ENCODE measurements at regions not wholly inside any gene's neighbourhood (a gene's known extent, or its start where the extent isn't known, plus 50 kb on each side); places are given as distances from the start of the nearest gene placed in this dataset.

- TF ChIP-seq CTCF (IDR thresholded peaks at IDR 0.05) (no peak), EP300 (IDR thresholded peaks at IDR 0.05) (no peak), POLR2A (IDR thresholded peaks at IDR 0.05) (no peak)
Measured at GRCh38 chr13:81080911-81081454, 740.1 kb upstream of the SPRY2 start.

Measured in gastroesophageal sphincter (tissue), 3 donors.